NCI-H1092 (cell line): ENCODE measurements at regions not wholly inside any gene's neighbourhood (a gene's known extent, or its start where the extent isn't known, plus 50 kb on each side); places are given as distances from the start of the nearest gene placed in this dataset.
A peak's percentile ranks its signal among the peaks of the same experiment; 100 is the strongest.

Source experiments
- DNase-seq: peaks from one replicate; lab custom pipeline; 2025; lab: John Stamatoyannopoulos, UW

- no peak for DNase-seq
These were observed 91.8 kb upstream of the KLF7 start for GRCh38 chr2:207257251-207258250.

- DNase-seq: peak; percentile 9
These were observed 92.7 kb upstream of the KLF7 start for GRCh38 chr2:207258263-207258991.

GRCh38 chr2:207260021-207260420 is 94.3 kb upstream of the KLF7 start:
- DNase-seq: no peak

- DNase-seq: no peak
These were observed 95.2 kb upstream of the KLF7 start for GRCh38 chr2:207260947-207261346.

- no peak for DNase-seq
These were observed 98.6 kb upstream of the KLF7 start for GRCh38 chr2:207264310-207264709.

GRCh38 chr2:207265332-207265731 is 99.6 kb upstream of the KLF7 start:
- no peak for DNase-seq

GRCh38 chr2:207265869-207266268 is 100.1 kb upstream of the KLF7 start:
- no peak for DNase-seq

- no peak for DNase-seq
These were observed 100.9 kb upstream of the KLF7 start for GRCh38 chr2:207266648-207267047.

- no peak for DNase-seq
These were observed 103.3 kb upstream of the KLF7 start for GRCh38 chr2:207269038-207269437.

- DNase-seq: no peak
These were observed 108.9 kb upstream of the KLF7 start for GRCh38 chr2:207274530-207275189.

- no peak for DNase-seq
These were observed 110.0 kb upstream of the KLF7 start for GRCh38 chr2:207275779-207276178.

- DNase-seq: no peak
These were observed 110.5 kb upstream of the KLF7 start for GRCh38 chr2:207276248-207276647.

- DNase-seq: no peak
These were observed 111.1 kb upstream of the KLF7 start for GRCh38 chr2:207276858-207277257.

- no peak for DNase-seq
These were observed 113.8 kb upstream of the KLF7 start for GRCh38 chr2:207279520-207279919.

GRCh38 chr2:207281436-207281835 is 115.7 kb upstream of the KLF7 start:
- DNase-seq: no peak

GRCh38 chr2:207282916-207283315 is 117.2 kb upstream of the KLF7 start:
- DNase-seq: no peak

GRCh38 chr2:207283356-207283755 is 117.6 kb upstream of the KLF7 start:
- no peak for DNase-seq

GRCh38 chr2:207284556-207285472 is 119.1 kb upstream of the KLF7 start:
- DNase-seq: no peak

- no peak for DNase-seq
These were observed 119.7 kb upstream of the KLF7 start for GRCh38 chr2:207285473-207285815.

- no peak for DNase-seq
These were observed 120.4 kb upstream of the KLF7 start for GRCh38 chr2:207286106-207286505.

- DNase-seq: no peak
These were observed 122.9 kb upstream of the KLF7 start for GRCh38 chr2:207288628-207289027.
